PC-3 (cell line): ENCODE measurements at regions not wholly inside any gene's neighbourhood (a gene's known extent, or its start where the extent isn't known, plus 50 kb on each side); places are given as distances from the start of the nearest gene placed in this dataset.

Source experiments
- EZH2phosphoT487 ChIP-seq: fragments of 300-600 bp; sonication (generic); IDR thresholded peaks from 2 replicates; pipeline ENCODE4 v1.6.1; 2018; ENCODE audit warnings: mild to moderate bottlenecking, antibody characterized with exemption, low read length, borderline replicate concordance
- TF ChIP-seq, protein P1 (sequence below): fragments of 300-600 bp; sonication (generic); conservative IDR thresholded peaks from 2 replicates; pipeline ENCODE4 v1.5.1; 2017; ENCODE audit warnings: antibody characterized with exemption, low read depth, mild to moderate bottlenecking, low read length

DNA sequence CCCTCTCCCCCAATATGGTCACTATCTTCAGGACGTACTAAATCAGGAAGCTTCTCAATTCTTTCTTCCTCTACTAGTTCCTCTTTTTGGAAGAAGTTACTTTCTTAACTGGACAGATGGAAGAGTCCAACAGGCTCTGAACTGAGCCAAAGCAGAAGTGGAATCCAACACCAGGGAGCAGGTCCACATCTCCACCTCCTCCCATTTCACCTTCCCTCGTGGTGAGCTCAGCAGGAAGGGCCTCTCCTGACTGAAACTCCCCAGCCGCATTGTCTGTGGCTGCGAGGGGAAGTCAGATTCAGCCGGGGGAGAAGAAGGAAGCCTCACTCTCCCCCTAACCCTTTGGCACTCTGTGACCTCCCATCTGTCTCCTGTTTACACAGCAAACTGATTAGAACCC, 63.8 kb upstream of the UST start:
- TF ChIP-seq, protein P1, sequence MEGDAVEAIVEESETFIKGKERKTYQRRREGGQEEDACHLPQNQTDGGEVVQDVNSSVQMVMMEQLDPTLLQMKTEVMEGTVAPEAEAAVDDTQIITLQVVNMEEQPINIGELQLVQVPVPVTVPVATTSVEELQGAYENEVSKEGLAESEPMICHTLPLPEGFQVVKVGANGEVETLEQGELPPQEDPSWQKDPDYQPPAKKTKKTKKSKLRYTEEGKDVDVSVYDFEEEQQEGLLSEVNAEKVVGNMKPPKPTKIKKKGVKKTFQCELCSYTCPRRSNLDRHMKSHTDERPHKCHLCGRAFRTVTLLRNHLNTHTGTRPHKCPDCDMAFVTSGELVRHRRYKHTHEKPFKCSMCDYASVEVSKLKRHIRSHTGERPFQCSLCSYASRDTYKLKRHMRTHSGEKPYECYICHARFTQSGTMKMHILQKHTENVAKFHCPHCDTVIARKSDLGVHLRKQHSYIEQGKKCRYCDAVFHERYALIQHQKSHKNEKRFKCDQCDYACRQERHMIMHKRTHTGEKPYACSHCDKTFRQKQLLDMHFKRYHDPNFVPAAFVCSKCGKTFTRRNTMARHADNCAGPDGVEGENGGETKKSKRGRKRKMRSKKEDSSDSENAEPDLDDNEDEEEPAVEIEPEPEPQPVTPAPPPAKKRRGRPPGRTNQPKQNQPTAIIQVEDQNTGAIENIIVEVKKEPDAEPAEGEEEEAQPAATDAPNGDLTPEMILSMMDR = no peak
- no peak for TF ChIP-seq EZH2phosphoT487
